ENCODE measurements at regions not wholly inside any gene's neighbourhood (a gene's known extent, or its start where the extent isn't known, plus 50 kb on each side); places are given as distances from the start of the nearest gene placed in this dataset.

DNA sequence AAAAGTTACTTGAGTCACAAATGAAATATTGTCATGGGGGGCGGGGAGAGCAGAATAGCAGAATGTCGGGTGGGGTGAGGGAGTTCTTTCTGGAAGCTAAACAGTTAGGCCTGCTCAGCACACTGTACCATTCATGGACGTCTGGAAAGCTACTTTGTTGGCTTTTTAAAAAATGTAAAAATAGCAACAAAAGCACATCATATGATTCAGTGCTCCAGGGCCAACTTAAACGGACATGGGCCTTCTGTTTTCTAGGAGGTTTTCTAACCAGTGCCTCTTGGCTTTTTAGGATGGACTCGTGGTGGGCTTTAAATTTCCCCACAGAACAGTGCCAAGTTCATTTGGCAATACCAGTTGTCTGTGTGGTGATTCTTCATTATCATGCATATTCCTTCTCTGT lies 57.4 kb upstream of the CLCN4 start:
- H3K27ac ChIP-seq (ENCODE audit: low read depth in 1 of 2, low read length in 2 of 2), result peak overlapping the region in 1 of 2 donors; percentile 71
- H3K9me3 ChIP-seq (ENCODE audit: control insufficient read depth, low read length), result no peaks in the 10 kb centered on the region
- intact Hi-C loops (cut with DNase I), result no loop called here
- DNase-seq (no peak), ATAC-seq (ENCODE audit: low FRiP score) (peak; percentile 63)
- H3K36me3 ChIP-seq (ENCODE audit: control insufficient read depth in 1 of 2, insufficient read depth in 2 of 2, low read length in 1 of 2), result no peaks in the 10 kb centered on the region
- WGBS, 2 donors, result 6 to 28% methylated on average over 5 of the region's 5 CpGs
- H3K27me3 ChIP-seq (ENCODE audit: control insufficient read depth in 1 of 2, insufficient read depth in 2 of 2, low read length in 1 of 2), result no peaks in the 10 kb centered on the region
- H3K4me3 ChIP-seq (ENCODE audit: low read length in 2 of 2), result no peak overlapping the region
- no peaks in the 10 kb centered on the region for H3K4me1 ChIP-seq (ENCODE audit: control insufficient read depth in 1 of 2, insufficient read depth in 2 of 2, low read length in 2 of 2)

DNA sequence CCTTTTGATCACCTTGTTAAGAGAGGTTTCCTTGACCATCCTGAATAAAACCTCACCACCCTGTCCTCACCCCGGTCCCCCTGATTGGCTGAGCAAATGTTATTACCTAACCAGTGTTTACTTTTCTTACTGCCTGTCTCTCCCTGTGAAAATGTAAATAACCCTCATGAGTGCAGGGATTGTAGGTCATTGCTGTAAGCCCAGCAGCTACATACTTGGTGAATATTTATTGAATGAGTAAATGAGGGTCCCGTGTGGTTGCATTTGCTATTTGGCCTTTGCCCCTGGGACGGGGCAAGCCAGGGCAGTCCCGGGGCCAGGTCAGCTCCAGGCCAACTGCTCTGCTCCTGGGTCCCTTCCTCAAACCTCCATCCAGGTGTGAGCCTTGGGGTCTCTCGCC lies 55.5 kb upstream of the CLCN4 start:
- Histone ChIP-seq H3K27me3 (ENCODE audit: control insufficient read depth in 1 of 2, insufficient read depth in 2 of 2, low read length in 1 of 2) (no peaks in the 10 kb centered on the region), H3K36me3 (ENCODE audit: control insufficient read depth in 1 of 2, insufficient read depth in 2 of 2, low read length in 1 of 2) (no peaks in the 10 kb centered on the region), H3K9me3 (ENCODE audit: control insufficient read depth, low read length) (no peaks in the 10 kb centered on the region), H3K27ac (ENCODE audit: low read depth in 1 of 2, low read length in 2 of 2) (peak overlapping the region in 1 of 2 donors; percentile 23), H3K4me1 (ENCODE audit: control insufficient read depth in 1 of 2, insufficient read depth in 2 of 2, low read length in 2 of 2) (no peaks in the 10 kb centered on the region), H3K4me3 (ENCODE audit: low read length in 2 of 2) (no peak overlapping the region)
- ATAC-seq (ENCODE audit: low FRiP score), result no peak
- 85 to 90% methylated on average over 5 of the region's 5 CpGs for WGBS, 2 donors
- no peak for DNase-seq
- intact Hi-C loops (cut with DNase I), result no loop called here

DNA sequence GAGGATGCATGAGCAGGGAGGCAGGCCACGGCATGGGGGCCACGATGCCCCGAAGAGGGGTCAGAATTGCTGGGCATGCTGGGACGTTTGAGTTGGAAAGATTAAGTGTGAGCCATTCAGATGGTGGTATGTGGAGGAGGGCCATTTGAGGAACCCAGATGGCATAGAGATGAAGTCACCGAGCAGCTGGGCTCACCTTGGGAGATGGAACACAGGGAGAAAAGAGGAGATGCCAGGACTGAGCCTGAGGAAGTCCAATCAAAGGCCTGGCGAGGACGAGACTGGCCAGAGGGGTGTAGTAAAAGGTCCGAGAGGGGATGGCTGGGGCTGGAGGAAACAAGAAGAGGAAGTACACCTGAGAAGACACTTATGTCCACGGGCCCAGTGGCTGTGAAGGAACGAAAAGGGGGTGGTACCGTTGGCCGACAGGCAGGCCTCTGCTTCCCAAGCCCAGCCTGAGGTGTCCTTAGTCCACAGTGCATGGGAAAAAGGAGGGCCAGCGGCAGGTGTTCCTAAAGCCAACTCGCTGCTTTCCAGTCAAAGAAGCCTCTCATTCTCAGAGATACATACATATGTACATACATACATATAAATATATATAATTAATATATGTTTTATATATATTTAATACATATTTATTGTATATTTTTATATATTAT lies 54.6 kb upstream of the CLCN4 start:
- ATAC-seq (ENCODE audit: low FRiP score) (no peak), DNase-seq (no peak)
- intact Hi-C loops (cut with DNase I), result no loop called here
- Histone ChIP-seq H3K27me3 (ENCODE audit: control insufficient read depth in 1 of 2, insufficient read depth in 2 of 2, low read length in 1 of 2) (no peaks in the 10 kb centered on the region), H3K36me3 (ENCODE audit: control insufficient read depth in 1 of 2, insufficient read depth in 2 of 2, low read length in 1 of 2) (no peaks in the 10 kb centered on the region), H3K4me1 (ENCODE audit: control insufficient read depth in 1 of 2, insufficient read depth in 2 of 2, low read length in 2 of 2) (no peaks in the 10 kb centered on the region), H3K9me3 (ENCODE audit: control insufficient read depth, low read length) (no peaks in the 10 kb centered on the region), H3K27ac (ENCODE audit: low read depth in 1 of 2, low read length in 2 of 2) (no peak overlapping the region), H3K4me3 (ENCODE audit: low read length in 2 of 2) (no peak overlapping the region)
- WGBS, 2 donors, result 82 to 92% methylated on average over 14 of the region's 14 CpGs

DNA sequence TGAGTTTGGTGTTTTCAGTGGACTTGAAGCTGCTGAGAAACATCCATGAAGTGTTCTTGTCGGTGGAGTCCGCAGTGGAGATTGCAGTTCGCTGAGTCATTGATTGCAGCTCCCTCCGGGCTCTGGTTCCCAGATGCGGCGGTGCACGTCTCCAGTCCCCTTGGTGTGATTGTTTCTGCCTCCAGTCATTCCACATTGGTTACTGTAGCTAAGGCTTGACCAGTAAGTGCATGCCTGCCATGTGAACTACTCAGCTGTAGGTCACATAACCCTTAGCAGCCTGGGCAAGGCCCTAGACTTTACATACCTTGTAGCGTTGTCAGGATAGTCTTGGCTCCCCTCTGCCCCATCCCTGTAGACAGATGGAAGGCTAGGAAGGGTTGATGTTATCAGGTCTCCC lies 53.8 kb upstream of the CLCN4 start:
- Histone ChIP-seq H3K4me1 (ENCODE audit: control insufficient read depth in 1 of 2, insufficient read depth in 2 of 2, low read length in 2 of 2) (no peaks in the 10 kb centered on the region), H3K36me3 (ENCODE audit: control insufficient read depth in 1 of 2, insufficient read depth in 2 of 2, low read length in 1 of 2) (no peaks in the 10 kb centered on the region), H3K4me3 (ENCODE audit: low read length in 2 of 2) (no peak overlapping the region), H3K27ac (ENCODE audit: low read depth in 1 of 2, low read length in 2 of 2) (peak overlapping the region in 1 of 2 donors; percentile 35), H3K27me3 (ENCODE audit: control insufficient read depth in 1 of 2, insufficient read depth in 2 of 2, low read length in 1 of 2) (no peaks in the 10 kb centered on the region), H3K9me3 (ENCODE audit: control insufficient read depth, low read length) (no peaks in the 10 kb centered on the region)
- ATAC-seq (ENCODE audit: low FRiP score), result no peak
- DNase-seq, result no peak
- WGBS, 2 donors, result 85 to 86% methylated on average over 8 of the region's 8 CpGs
- intact Hi-C loops (cut with DNase I), result no loop called here

DNA sequence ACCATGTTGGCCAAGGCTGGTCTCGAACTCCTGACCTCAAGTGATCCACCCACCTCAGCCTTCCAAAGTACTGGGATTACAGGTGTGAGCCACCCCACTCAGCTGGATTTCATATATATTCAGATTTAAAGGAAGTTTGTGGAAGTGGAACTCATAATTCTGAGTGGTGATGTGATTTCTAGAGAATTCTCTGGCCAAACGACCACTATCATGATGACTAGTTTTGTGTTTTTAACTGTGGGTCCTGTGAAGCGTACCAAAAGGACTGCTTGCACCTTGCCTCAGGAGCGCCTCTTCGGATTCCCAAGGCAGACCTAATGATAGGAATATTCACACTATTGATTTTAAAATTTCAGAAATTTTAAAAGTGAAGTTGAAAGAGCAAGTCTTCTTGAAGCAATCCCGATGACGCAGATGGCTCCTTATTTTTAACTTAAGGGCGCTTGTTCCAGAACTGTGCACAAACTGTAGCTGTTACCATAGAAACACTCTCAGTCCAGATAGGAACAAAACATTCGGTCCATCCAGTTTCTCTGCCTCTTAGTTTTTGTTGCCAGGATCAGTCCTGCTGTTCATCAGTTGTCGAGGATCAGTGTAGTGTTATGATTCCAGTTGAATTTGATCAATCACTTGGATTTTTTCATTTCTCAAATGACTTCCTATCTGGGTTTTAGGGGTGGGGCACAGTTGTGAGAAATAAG lies 51.7 kb upstream of the CLCN4 start:
- H3K9me3 ChIP-seq (ENCODE audit: control insufficient read depth, low read length), result no peaks in the 10 kb centered on the region
- H3K4me1 ChIP-seq (ENCODE audit: control insufficient read depth in 1 of 2, insufficient read depth in 2 of 2, low read length in 2 of 2), result no peaks in the 10 kb centered on the region
- ATAC-seq (ENCODE audit: low FRiP score), result peak; percentile 72
- 37 to 63% methylated on average over 10 of the region's 10 CpGs for WGBS, 2 donors
- peak overlapping the region in 1 of 2 donors; percentile 74 for H3K27ac ChIP-seq (ENCODE audit: low read depth in 1 of 2, low read length in 2 of 2)
- H3K36me3 ChIP-seq (ENCODE audit: control insufficient read depth in 1 of 2, insufficient read depth in 2 of 2, low read length in 1 of 2), result no peaks in the 10 kb centered on the region
- no peaks in the 10 kb centered on the region for H3K27me3 ChIP-seq (ENCODE audit: control insufficient read depth in 1 of 2, insufficient read depth in 2 of 2, low read length in 1 of 2)
- no peak for DNase-seq
- intact Hi-C loops (cut with DNase I), result loop anchor here in 1 of 2 donors (5.0 kb wide), 1 partner anchor 88 kb away; no protein-coding TSS in a partner anchor
- H3K4me3 ChIP-seq (ENCODE audit: low read length in 2 of 2), result no peak overlapping the region

DNA sequence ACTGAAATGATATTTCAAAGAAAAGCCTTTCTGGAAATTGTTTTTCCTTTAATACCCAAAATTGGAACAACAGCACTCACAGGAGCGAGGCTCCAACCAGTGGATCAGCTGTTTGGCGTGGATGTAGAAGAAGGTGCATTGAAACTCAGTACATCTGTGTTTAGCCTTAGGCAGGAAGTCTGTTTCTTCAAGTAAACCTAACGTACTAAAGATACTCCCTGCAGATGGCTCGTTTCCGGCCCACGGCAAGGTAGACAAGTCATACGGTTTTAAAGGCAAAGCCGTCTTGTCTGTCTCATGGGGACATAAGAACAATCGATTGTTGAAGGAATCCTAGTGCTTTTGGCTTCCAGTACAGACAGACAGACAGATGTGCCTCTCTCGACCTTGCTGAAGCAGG lies 50.0 kb upstream of the CLCN4 start:
- intact Hi-C loops (cut with DNase I), result loop anchor here in 1 of 2 donors (5.0 kb wide), 1 partner anchor 90 kb away; no protein-coding TSS in a partner anchor
- Histone ChIP-seq H3K27ac (ENCODE audit: low read depth in 1 of 2, low read length in 2 of 2) (peak overlapping the region in 1 of 2 donors; percentile 40), H3K36me3 (ENCODE audit: control insufficient read depth in 1 of 2, insufficient read depth in 2 of 2, low read length in 1 of 2) (no peaks in the 10 kb centered on the region), H3K4me3 (ENCODE audit: low read length in 2 of 2) (no peak overlapping the region), H3K4me1 (ENCODE audit: control insufficient read depth in 1 of 2, insufficient read depth in 2 of 2, low read length in 2 of 2) (no peaks in the 10 kb centered on the region), H3K9me3 (ENCODE audit: control insufficient read depth, low read length) (no peaks in the 10 kb centered on the region), H3K27me3 (ENCODE audit: control insufficient read depth in 1 of 2, insufficient read depth in 2 of 2, low read length in 1 of 2) (no peaks in the 10 kb centered on the region)
- no peak for ATAC-seq (ENCODE audit: low FRiP score)
- no peak for DNase-seq
- 76 to 86% methylated on average over 10 of the region's 10 CpGs for WGBS, 2 donors
